Cardiac muscle cell (in vitro differentiated cells and primary cell): ENCODE measurements at regions not wholly inside any gene's neighbourhood (a gene's known extent, or its start where the extent isn't known, plus 50 kb on each side); places are given as distances from the start of the nearest gene placed in this dataset.
"Not testable (repeated sequence)": the region's sequence is repeated elsewhere in the genome, so short reads cannot be mapped to it uniquely, and the experiment has no call there.

Source experiments
- DNase-seq, 2 donors: peaks; one replicate each; pipeline versions ENCODE4 v3.0.0 to v3.0.0-alpha.2; 2010 to 2017; ENCODE audit warnings: low read depth in 1 of 2, low spot score in 1 of 2
- H3K27ac ChIP-seq: fragments of 200-600 bp; sonication (generic); 2 replicates; pipeline ENCODE4 v1.5.1; 2016
- H3K27me3 ChIP-seq: fragments of 200-600 bp; sonication (generic); 2 replicates; pipeline ENCODE4 v1.6.0; 2016; ENCODE audit warnings: control low read depth
- H3K36me3 ChIP-seq: fragments of 200-600 bp; sonication (generic); 2 replicates; pipeline ENCODE4 v1.5.1; 2016; ENCODE audit warnings: control low read depth
- H3K4me1 ChIP-seq: fragments of 200-600 bp; sonication (generic); 2 replicates; pipeline ENCODE4 v1.8.1; 2017; ENCODE audit warnings: low read depth, mild to moderate bottlenecking, mixed run types
- H3K4me3 ChIP-seq: fragments of 200-600 bp; sonication (generic); 2 replicates; pipeline ENCODE4 v1.5.1; 2016; ENCODE audit warnings: mild to moderate bottlenecking
- H3K9me3 ChIP-seq: fragments of 200-600 bp; sonication (generic); 2 replicates; pipeline ENCODE4 v1.5.1; 2017; ENCODE audit warnings: low read depth, mild to moderate bottlenecking, control low read depth
- TF ChIP-seq, protein P1 (sequence below): IDR thresholded peaks from 2 replicates; pipeline ENCODE4 v1.5.1; 2012; ENCODE audit warnings: low read depth, mild to moderate bottlenecking, low read length

- no peaks in the 10 kb centered on the region for H3K36me3 ChIP-seq
- no peak overlapping the region for H3K4me3 ChIP-seq
- H3K4me1 ChIP-seq: peaks cover 4% of the 10 kb centered on the region
- DNase-seq: peak; percentile 33 to 72
- TF ChIP-seq, protein P1, sequence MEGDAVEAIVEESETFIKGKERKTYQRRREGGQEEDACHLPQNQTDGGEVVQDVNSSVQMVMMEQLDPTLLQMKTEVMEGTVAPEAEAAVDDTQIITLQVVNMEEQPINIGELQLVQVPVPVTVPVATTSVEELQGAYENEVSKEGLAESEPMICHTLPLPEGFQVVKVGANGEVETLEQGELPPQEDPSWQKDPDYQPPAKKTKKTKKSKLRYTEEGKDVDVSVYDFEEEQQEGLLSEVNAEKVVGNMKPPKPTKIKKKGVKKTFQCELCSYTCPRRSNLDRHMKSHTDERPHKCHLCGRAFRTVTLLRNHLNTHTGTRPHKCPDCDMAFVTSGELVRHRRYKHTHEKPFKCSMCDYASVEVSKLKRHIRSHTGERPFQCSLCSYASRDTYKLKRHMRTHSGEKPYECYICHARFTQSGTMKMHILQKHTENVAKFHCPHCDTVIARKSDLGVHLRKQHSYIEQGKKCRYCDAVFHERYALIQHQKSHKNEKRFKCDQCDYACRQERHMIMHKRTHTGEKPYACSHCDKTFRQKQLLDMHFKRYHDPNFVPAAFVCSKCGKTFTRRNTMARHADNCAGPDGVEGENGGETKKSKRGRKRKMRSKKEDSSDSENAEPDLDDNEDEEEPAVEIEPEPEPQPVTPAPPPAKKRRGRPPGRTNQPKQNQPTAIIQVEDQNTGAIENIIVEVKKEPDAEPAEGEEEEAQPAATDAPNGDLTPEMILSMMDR: no peak
- H3K27me3 ChIP-seq: no peaks in the 10 kb centered on the region
- H3K27ac ChIP-seq: no peak overlapping the region
- H3K9me3 ChIP-seq: no peaks in the 10 kb centered on the region
Observed at GRCh38 chr2:85949280-85949679, 60.5 kb upstream of the ST3GAL5 start.

- no peak overlapping the region for H3K4me3 ChIP-seq
- no peaks in the 10 kb centered on the region for H3K9me3 ChIP-seq
- H3K4me1 ChIP-seq: peaks cover 4% of the 10 kb centered on the region
- H3K27me3 ChIP-seq: no peaks in the 10 kb centered on the region
- no peak for DNase-seq
- H3K27ac ChIP-seq: no peak overlapping the region
- H3K36me3 ChIP-seq: no peaks in the 10 kb centered on the region
- TF ChIP-seq, protein P1: no peak
Observed at GRCh38 chr2:85947593-85947992, 58.8 kb upstream of the ST3GAL5 start.

DNA sequence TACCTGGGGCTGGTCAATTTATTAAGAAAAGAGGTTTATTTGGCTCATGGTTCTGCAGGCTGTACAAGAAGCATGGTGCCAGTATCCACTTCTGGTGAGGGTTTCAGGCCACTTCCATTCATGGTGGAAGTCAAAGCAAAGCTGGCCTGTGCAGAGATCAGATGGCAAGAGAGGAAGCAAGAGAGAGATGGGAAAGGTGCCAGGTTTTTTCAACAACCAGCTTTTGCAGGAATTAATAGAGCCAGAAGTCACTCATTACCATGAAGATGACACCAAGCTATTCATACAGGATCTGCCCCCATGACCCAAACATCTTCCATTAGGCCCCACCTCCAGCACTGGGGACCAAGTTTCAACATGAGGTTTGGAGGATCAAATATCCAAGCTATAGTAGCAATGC, 56.8 kb upstream of the ST3GAL5 start:
- DNase-seq: no peak
- H3K36me3 ChIP-seq: no peaks in the 10 kb centered on the region
- H3K9me3 ChIP-seq: no peaks in the 10 kb centered on the region
- no peak overlapping the region for H3K27ac ChIP-seq
- TF ChIP-seq, protein P1: no peak
- H3K4me1 ChIP-seq: peaks cover 4% of the 10 kb centered on the region
- H3K4me3 ChIP-seq: no peak overlapping the region
- no peaks in the 10 kb centered on the region for H3K27me3 ChIP-seq

GRCh38 chr2:85945172-85945571, 56.4 kb upstream of the ST3GAL5 start:
- peaks cover 4% of the 10 kb centered on the region for H3K4me1 ChIP-seq
- H3K9me3 ChIP-seq: no peaks in the 10 kb centered on the region
- DNase-seq: no peak

GRCh38 chr2:85942346-85942957, 53.7 kb upstream of the ST3GAL5 start:
- H3K4me3 ChIP-seq: no peak overlapping the region
- H3K4me1 ChIP-seq: no peaks in the 10 kb centered on the region
- H3K27ac ChIP-seq: no peak overlapping the region
- H3K27me3 ChIP-seq: no peaks in the 10 kb centered on the region
- TF ChIP-seq, protein P1: no peak
- no peak for DNase-seq
- H3K9me3 ChIP-seq: no peaks in the 10 kb centered on the region
- H3K36me3 ChIP-seq: no peaks in the 10 kb centered on the region

More at GRCh38 chr2:85945172-85945571, 56.4 kb upstream of the ST3GAL5 start:
- TF ChIP-seq, protein P1: no peak
- H3K27ac ChIP-seq: no peak overlapping the region
- H3K27me3 ChIP-seq: no peaks in the 10 kb centered on the region
- no peaks in the 10 kb centered on the region for H3K36me3 ChIP-seq
- no peak overlapping the region for H3K4me3 ChIP-seq

- H3K36me3 ChIP-seq, H3K27ac ChIP-seq, DNase-seq, H3K4me1 ChIP-seq, H3K27me3 ChIP-seq, H3K4me3 ChIP-seq, H3K9me3 ChIP-seq: not testable (repeated sequence)
Observed at GRCh38 chr2:85941490-85941889, 52.7 kb upstream of the ST3GAL5 start.
